ENCODE measurements at regions not wholly inside any gene's neighbourhood (a gene's known extent, or its start where the extent isn't known, plus 50 kb on each side); places are given as distances from the start of the nearest gene placed in this dataset.
"Not testable (repeated sequence)": the region's sequence is repeated elsewhere in the genome, so short reads cannot be mapped to it uniquely, and the experiment has no call there.

DNA sequence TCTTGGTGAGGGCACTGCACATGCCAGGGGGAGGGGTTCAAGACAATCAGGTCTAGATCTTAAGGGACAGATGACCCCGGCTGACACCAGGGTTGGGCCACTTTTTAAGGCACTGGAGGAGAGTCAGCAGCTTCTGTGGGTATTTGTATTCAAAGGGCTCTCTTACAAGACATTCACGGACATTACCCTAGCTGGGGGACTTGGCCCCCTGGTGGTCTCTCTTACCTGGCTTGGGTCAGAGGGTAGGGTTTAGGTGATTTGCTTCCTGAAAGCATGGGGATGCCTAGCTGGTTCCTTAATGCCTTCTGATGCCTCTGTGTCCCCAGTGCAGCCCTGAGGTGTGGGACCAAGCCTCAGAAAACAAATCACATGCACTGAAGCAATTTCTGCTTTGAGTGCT is 354.7 kb downstream of the CDC5L start:
- no peak for DNase-seq (ENCODE audit: low spot score)

DNA sequence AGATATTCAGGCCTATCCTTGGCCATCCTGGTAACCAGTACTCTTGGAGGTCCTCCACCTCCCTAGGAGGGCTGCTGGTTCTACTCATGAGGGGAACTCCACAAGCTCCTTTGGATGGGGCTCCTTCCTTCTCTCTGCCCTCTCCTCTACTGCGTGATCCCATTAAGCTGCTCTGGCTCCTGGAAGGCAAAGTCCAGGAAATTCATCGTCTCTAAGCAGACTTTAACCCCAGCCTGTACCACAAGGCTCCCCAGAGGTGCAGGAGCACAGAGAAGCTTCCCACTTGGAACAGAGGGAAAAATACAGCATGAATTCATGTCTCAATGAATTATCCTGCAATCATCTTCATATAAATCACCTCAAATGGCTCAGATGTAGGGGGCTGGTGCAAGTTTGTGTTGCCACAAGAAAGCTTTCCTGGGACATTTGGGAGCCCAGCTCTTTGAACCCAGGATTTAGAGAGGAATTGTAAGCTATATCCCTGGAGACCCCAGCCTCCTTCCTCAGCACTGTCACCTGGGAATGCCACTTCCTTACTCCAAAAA is 355.4 kb downstream of the CDC5L start:
- DNase-seq (ENCODE audit: low spot score) = no peak

DNA sequence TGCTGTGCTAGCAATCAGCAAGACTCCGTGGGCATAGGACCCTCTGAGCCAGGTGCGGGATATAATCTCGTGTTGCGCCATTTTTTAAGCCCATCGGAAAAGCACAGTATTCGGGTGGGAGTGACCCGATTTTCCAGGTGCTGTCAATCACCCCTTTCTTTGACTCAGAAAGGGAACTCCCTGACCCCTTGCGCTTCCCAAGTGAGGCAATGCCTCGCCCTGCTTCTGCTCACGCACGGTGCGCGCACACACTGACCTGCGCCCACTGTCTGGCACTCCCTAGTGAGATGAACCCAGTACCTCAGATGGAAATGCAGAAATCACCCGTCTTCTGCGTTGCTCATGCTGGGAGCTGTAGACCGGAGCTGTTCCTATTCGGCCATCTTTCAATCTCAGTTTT is 372.6 kb downstream of the CDC5L start:
- DNase-seq (ENCODE audit: low spot score) = not testable (repeated sequence)

DNA sequence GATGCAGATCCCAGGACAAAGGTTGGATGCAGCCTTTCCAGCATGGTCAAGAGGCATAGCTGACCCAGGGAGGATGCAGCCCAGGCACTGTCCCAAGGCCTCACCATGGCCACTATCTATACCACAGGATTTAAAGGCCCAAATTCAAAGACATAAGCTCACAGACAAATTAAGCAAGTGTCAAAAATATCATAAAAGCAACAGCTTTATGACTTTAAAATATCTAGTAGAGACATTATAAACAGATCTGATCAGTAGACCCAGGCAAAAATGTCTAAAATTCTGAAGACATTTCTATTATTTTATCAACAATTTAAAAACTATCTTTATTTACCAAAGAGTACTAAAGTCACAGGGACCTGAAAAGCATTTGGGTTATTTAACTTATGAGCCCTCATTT is 373.5 kb downstream of the CDC5L start:
- DNase-seq (ENCODE audit: low spot score) = no peak

DNA sequence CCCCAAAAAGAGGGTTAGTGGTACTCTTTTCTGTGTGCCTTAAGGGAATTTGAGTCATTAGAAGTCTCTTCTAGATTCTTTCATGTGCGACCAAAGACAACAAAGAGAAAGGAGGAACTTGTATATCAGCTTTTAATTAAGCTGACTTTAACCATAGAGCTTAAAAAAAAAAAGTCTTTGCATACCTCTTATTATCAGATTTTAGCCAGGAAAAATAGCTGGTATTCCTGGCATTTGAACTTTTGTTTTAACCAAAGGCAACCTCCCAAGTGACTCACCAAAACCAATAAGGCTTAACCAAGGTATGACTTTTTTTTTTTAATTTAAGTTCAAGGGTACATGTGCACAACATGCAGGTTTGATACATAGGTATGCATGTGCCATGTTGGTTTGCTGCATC is 375.0 kb downstream of the CDC5L start:
- no peak for DNase-seq (ENCODE audit: low spot score)

DNA sequence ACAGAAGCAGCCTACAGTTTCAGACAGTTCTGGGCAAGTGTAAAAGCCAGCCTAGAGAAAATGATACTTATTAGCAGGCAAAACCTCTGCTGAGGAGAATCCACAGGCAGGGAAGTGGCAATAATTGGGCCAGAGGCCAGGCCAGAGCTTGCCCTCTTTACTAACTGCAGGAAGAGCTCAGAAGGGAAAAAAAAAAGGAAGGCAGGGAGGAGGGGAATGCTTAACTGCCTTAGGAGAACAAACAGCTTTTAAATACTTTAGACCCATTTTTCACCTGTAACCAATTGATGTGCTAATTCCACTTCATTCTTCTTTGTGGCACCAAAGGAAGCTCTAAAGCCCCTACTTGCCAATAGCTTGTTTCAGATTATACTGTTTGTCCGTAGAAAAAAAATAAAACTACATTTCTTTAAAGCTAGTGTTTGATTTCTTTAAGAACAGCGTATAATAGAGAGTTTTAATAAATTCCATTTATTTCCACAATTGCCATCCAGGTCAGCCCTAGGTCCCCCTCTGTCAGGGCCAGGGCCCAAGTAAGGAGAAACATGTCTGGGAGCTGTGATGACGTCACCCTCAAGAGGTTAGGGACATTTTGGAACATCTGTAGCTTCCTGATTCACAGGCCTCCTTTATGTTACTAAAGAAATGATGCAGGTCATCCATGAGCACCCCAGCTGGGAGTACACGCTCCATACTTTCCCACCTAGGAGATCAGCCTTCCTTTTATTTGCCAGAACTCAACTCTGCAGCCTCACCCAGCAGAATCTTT is 384.3 kb downstream of the CDC5L start:
- DNase-seq (ENCODE audit: low spot score) = no peak

DNA sequence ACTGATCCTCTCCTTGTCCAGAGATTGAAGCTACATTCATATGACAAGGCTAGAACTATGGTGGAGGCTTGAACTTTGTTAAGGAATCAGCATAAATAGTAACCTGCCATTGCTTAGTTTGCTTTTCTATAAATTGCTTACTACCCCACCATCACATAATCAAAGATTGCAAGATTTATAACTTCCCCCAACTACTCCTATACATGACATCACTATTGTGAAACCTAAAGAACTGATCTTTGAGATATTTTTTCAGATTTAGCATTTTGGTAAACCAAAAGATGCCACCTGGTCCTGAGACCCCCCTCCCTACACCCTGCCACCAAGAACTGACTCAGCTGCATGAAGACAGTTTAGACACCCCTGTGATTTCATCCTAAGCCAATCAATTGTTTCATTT is 385.3 kb downstream of the CDC5L start:
- DNase-seq (ENCODE audit: low spot score) = no peak

DNA sequence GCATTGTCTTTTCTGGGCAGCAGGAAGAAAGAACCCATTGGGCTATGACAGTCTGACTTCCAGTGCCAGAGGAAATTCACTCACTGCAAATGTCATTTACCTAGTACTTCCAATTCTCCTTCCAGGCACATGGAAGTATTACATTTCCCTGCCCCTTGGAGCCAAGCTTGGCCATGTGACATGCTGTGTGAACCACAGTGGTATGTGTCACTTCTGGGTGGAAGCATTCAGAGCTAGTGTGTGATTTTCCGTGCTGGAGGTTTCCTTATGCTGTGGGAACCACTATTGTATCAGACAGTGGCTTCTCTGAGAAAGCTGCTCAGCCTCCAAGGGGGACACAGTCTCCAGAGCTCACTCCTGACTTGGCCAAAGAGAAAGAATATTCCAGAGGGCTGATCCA is 387.6 kb downstream of the CDC5L start:
- DNase-seq (ENCODE audit: low spot score) = no peak

DNA sequence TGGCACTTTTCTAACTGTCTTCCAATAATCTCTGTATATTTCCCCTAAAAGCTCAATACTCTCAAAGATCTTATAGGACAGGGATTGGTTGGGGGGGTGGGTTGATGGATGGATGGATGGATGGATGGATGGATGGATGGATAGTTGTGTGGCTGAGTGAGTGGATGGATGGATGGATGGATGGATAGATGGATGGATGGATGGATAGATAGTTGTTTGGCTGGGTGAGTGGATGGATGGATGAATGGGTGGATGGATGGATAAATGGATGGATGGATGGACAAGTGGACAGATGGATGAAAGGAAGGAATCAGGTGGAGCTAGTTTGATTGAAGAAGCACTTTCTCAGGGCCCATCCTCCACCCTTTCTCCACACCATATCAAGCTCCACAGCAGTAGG is 388.8 kb downstream of the CDC5L start:
- DNase-seq (ENCODE audit: low spot score) = no peak

DNA sequence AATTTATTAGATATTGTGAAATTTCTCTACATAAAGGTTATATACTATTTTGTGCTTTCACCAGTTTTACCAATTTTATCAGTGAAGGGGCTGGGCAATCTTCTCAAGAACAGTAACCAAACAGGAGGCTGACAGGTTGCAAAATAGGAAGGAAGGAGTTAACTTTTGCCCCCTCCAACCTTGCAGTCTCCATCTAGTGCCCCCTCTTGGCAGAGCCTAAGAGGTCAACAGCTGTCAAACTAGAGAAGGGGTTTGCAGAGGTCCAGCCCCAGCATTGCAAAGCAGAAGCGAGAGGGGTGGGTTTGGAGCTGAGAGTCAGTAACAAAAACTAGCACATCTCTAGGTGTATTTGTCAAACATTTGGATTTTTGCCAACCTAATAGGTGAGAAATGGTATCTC is 391.0 kb downstream of the CDC5L start:
- no peak for DNase-seq (ENCODE audit: low spot score)

Measured in germinal center (tissue), 1 donor.